GM19240 (cell line): ENCODE measurements at regions not wholly inside any gene's neighbourhood (a gene's known extent, or its start where the extent isn't known, plus 50 kb on each side); places are given as distances from the start of the nearest gene placed in this dataset.

ENCODE experiments used
- DNase-seq: peaks from one replicate; pipeline ENCODE4 v3.0.0; 2011; ENCODE audit warnings: low spot score; ENCODE audit not compliant: insufficient read length

GRCh38 chr2:221360742-221361141 is 211.4 kb downstream of the EPHA4 start:
- no peak for DNase-seq

DNA sequence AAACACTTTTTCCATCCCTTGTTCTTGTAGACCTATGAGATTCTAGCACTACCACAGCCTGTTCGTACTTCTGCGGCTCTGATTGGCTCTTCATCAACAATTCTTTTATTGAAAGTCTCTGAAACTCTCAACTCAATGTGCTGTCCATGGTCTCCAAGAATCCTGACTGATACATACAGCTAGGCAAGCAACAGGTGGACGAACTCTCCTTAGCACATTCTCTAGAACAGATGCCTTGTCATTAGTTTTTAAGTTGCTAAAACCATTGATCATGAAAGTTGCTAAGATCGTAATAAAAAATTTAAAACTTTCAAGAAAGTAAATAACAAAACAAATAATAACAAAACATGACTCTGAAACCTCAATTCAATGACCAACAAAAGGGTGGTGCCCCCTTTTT is 210.5 kb downstream of the EPHA4 start:
- DNase-seq: no peak

- DNase-seq: no peak
These were observed 207.4 kb downstream of the EPHA4 start for GRCh38 chr2:221364672-221365071.
